ENCODE measurements at regions not wholly inside any gene's neighbourhood (a gene's known extent, or its start where the extent isn't known, plus 50 kb on each side); places are given as distances from the start of the nearest gene placed in this dataset.

GRCh38 chr3:17833786-17834559, 91.5 kb upstream of the TBC1D5 start:
- Histone ChIP-seq H3K79me2 (ENCODE audit: control insufficient read depth, insufficient read depth, low read length) (no peaks in the 10 kb centered on the region), H3K4me2 (replicated peaks; ENCODE audit: low read depth, low read length, poor library complexity, severe bottlenecking) (no peak overlapping the region), H3K27me3 (replicated peaks in 1 of 4; ENCODE audit: control extremely low read depth in 1 of 4, control insufficient read depth in 3 of 4, insufficient read depth in 4 of 4, low read length in 3 of 4) (no peaks in the 10 kb centered on the region), H3K9ac (ENCODE audit: low read length) (no peak overlapping the region), H3K9me3 (ENCODE audit: control extremely low read depth in 1 of 3, control insufficient read depth in 2 of 3, insufficient read depth in 1 of 3, low read length in 2 of 3) (no peaks in the 10 kb centered on the region), H3K4me3 (ENCODE audit: control extremely low read depth in 1 of 5, extremely low read depth in 1 of 5, insufficient read depth in 1 of 5, low read depth in 2 of 5, low read length in 4 of 5) (no peak overlapping the region), H3K27ac (ENCODE audit: low read length in 2 of 2) (no peak overlapping the region), H3K4me1 (ENCODE audit: control insufficient read depth in 2 of 2, insufficient read depth in 2 of 2, low read length in 2 of 2) (no peaks in the 10 kb centered on the region), H2AFZ (ENCODE audit: insufficient read depth, low read depth, low read length, poor library complexity, severe bottlenecking) (no peak overlapping the region), H3K36me3 (replicated peaks in 1 of 2; ENCODE audit: control extremely low read depth in 1 of 2, control insufficient read depth in 1 of 2, extremely low read depth in 1 of 2, insufficient read depth in 2 of 2, low read length in 1 of 2) (no peaks in the 10 kb centered on the region), H4K20me1 (ENCODE audit: control insufficient read depth, insufficient read depth, low read length, poor library complexity, severe bottlenecking) (no peaks in the 10 kb centered on the region)
- no peaks in the 10 kb centered on the region for H3K4me1 Mint-ChIP-seq
- ChIA-PET POLR2A (no interaction called here), CTCF (interaction anchor here (0.9 to 2.2 kb wide), 2 partner anchors 8 to 188 kb away, joined by 4 to 10 read pairs; no protein-coding TSS in a partner anchor)
- intact Hi-C loops (cut with micrococcal nuclease) = no loop called here
- ATAC-seq (ENCODE audit: low read depth) (no peak), DNase-seq (no peak)
- WGBS (ENCODE audit: insufficient coverage) = 100% methylated on average over 4 of the region's 5 CpGs
- peaks cover 7% of the 10 kb centered on the region for H3K27me3 Mint-ChIP-seq
- TF ChIP-seq EZH2 (IDR thresholded peaks at IDR 0.05; ENCODE audit: borderline replicate concordance, insufficient read depth, low read depth, low read length, poor library complexity, severe bottlenecking) = no peak
- no peak for TF ChIP-seq CTCF (IDR thresholded peaks at IDR 0.05)
- no peak overlapping the region for H3K27ac Mint-ChIP-seq
- H3K4me3 Mint-ChIP-seq = no peak overlapping the region
- H3K9me3 Mint-ChIP-seq (ENCODE audit: insufficient read depth) = no peaks in the 10 kb centered on the region

GRCh38 chr3:17832016-17832415, 89.6 kb upstream of the TBC1D5 start:
- no peaks in the 10 kb centered on the region for H3K36me3 ChIP-seq (replicated peaks in 1 of 2; ENCODE audit: control extremely low read depth in 1 of 2, control insufficient read depth in 1 of 2, extremely low read depth in 1 of 2, insufficient read depth in 2 of 2, low read length in 1 of 2)
- Mint-ChIP-seq H3K27me3 (peaks cover 3% of the 10 kb centered on the region), H3K27ac (no peak overlapping the region), H3K9me3 (ENCODE audit: insufficient read depth) (no peaks in the 10 kb centered on the region), H3K4me1 (no peaks in the 10 kb centered on the region), H3K4me3 (no peak overlapping the region)
- ChIA-PET POLR2A (no interaction called here), CTCF (interaction anchor here (0.8 to 2.9 kb wide), 2 partner anchors 9 to 188 kb away, joined by 3 to 19 read pairs; no protein-coding TSS in a partner anchor)
- no peak overlapping the region for H3K9ac ChIP-seq (ENCODE audit: low read length)
- H3K9me3 ChIP-seq (ENCODE audit: control extremely low read depth in 1 of 3, control insufficient read depth in 2 of 3, insufficient read depth in 1 of 3, low read length in 2 of 3) = no peaks in the 10 kb centered on the region
- WGBS (ENCODE audit: insufficient coverage) = 100% methylated on average over 1 of the region's 2 CpGs
- TF ChIP-seq EZH2 (IDR thresholded peaks at IDR 0.05; ENCODE audit: borderline replicate concordance, insufficient read depth, low read depth, low read length, poor library complexity, severe bottlenecking) (no peak), CTCF (IDR thresholded peaks at IDR 0.05) (no peak)
- no peaks in the 10 kb centered on the region for H3K4me1 ChIP-seq (ENCODE audit: control insufficient read depth in 2 of 2, insufficient read depth in 2 of 2, low read length in 2 of 2)
- no peak overlapping the region for H3K4me3 ChIP-seq (ENCODE audit: control extremely low read depth in 1 of 5, extremely low read depth in 1 of 5, insufficient read depth in 1 of 5, low read depth in 2 of 5, low read length in 4 of 5)
- no peak overlapping the region for H3K4me2 ChIP-seq (replicated peaks; ENCODE audit: low read depth, low read length, poor library complexity, severe bottlenecking)
- no peak for DNase-seq
- H3K27ac ChIP-seq (ENCODE audit: low read length in 2 of 2) = no peak overlapping the region
- intact Hi-C loops (cut with micrococcal nuclease) = no loop called here
- no peaks in the 10 kb centered on the region for H3K27me3 ChIP-seq (replicated peaks in 1 of 4; ENCODE audit: control extremely low read depth in 1 of 4, control insufficient read depth in 3 of 4, insufficient read depth in 4 of 4, low read length in 3 of 4)
- H4K20me1 ChIP-seq (ENCODE audit: control insufficient read depth, insufficient read depth, low read length, poor library complexity, severe bottlenecking) = no peaks in the 10 kb centered on the region
- no peaks in the 10 kb centered on the region for H3K79me2 ChIP-seq (ENCODE audit: control insufficient read depth, insufficient read depth, low read length)
- ATAC-seq (ENCODE audit: low read depth) = no peak
- H2AFZ ChIP-seq (ENCODE audit: insufficient read depth, low read depth, low read length, poor library complexity, severe bottlenecking) = no peak overlapping the region

Data from B cell (primary cell).